ENCODE measurements at regions not wholly inside any gene's neighbourhood (a gene's known extent, or its start where the extent isn't known, plus 50 kb on each side); places are given as distances from the start of the nearest gene placed in this dataset.

DNA sequence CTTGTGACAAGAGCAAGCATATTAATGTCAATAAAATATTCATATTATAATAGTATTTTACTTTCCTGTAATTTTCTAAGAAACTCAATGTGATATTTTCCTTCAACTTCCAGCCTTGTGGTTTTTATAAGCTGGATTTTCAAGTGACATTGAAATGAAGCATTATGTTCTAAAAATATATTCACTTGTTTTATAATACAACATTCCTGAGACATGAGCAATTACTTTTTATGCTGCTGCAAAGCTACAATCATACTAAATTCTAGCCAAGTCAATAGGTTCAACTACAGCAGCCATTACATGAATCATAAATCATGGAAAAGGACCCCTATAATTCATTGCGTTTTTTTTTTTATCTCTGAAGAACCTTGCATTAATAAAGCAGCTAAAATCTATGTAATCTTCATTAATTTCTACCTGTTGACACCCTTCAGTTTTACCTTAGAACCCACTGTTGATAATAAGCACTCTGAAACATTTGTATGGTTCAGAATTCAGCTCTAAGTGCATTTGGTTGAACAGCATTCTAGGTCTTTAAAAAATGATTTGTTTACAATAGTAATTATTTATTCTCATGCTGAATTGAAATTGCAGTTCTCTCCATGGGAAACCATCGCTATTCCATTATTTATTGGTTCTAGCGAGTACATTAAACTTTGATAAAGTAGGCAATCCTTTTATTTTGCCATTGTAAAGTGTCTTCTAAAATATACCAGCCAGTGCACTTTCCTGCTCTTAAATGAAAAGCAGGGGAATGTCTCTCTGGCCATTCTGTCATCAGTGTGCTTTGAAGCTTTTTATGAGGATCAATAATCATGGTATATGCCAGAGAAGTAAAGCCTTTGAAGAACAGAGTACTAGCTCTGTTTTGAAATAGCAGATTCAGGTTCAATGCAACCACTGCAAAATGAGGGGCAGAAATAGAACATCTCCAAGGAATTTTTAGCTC lies 132.6 kb downstream of the GNAT3 start:
- peaks cover 0 to 3% (median 0%) of the 10 kb centered on the region in 3 donors for H3K9me3 ChIP-seq
- H3K36me3 ChIP-seq, result no peaks in the 10 kb centered on the region
- ATAC-seq (no peak), DNase-seq (no peak)
- no peaks in the 10 kb centered on the region for H3K27me3 ChIP-seq
- TF ChIP-seq POLR2A (IDR thresholded peaks at IDR 0.05), result no peak
- TF ChIP-seq, protein P1, sequence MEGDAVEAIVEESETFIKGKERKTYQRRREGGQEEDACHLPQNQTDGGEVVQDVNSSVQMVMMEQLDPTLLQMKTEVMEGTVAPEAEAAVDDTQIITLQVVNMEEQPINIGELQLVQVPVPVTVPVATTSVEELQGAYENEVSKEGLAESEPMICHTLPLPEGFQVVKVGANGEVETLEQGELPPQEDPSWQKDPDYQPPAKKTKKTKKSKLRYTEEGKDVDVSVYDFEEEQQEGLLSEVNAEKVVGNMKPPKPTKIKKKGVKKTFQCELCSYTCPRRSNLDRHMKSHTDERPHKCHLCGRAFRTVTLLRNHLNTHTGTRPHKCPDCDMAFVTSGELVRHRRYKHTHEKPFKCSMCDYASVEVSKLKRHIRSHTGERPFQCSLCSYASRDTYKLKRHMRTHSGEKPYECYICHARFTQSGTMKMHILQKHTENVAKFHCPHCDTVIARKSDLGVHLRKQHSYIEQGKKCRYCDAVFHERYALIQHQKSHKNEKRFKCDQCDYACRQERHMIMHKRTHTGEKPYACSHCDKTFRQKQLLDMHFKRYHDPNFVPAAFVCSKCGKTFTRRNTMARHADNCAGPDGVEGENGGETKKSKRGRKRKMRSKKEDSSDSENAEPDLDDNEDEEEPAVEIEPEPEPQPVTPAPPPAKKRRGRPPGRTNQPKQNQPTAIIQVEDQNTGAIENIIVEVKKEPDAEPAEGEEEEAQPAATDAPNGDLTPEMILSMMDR (IDR thresholded peaks at IDR 0.05 in 4 of 5, conservative IDR thresholded peaks at IDR 0.05 in 1 of 5), result no peak
- H3K4me1 ChIP-seq, result no peaks in the 10 kb centered on the region
- intact Hi-C loops (cut with DNase I; ENCODE audit: low total_unique reads), result no loop called here
- H3K4me3 ChIP-seq, result no peak overlapping the region
- in situ Hi-C loops (cut with MboI; ENCODE audit: low sequenced_read_pairs in 4 of 4), result loop anchor here in 2 of 4 donors (25.0 kb wide), 2 partner anchors 292 to 317 kb away; no protein-coding TSS in a partner anchor
- H3K27ac ChIP-seq, result no peak overlapping the region

DNA sequence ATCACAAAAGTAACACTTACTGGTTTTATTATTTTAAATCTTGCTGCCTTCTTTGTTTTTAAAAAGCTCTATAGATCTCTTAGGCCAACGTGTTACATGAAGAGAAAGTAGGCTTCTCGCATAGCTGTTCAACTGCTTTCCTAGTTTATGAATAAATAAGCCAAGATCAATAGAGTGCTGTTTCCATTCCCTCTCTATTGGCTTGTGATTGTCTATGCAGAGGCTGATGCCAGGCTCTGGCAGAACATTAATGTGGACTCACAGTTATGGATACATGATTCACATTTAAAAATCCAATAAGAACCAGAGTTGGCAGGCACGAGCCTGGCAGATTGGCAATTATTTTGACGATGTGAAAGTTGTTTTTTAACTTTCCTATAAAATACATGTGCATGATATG lies 137.5 kb downstream of the GNAT3 start:
- Histone ChIP-seq H3K4me3 (no peak overlapping the region), H3K9me3 (peaks cover 0 to 3% (median 0%) of the 10 kb centered on the region in 3 donors), H3K36me3 (no peaks in the 10 kb centered on the region), H3K4me1 (no peaks in the 10 kb centered on the region), H3K27ac (no peak overlapping the region), H3K27me3 (no peaks in the 10 kb centered on the region)
- in situ Hi-C loops (cut with MboI; ENCODE audit: low sequenced_read_pairs in 4 of 4) (no loop called here), intact Hi-C loops (cut with DNase I; ENCODE audit: low total_unique reads) (no loop called here)
- TF ChIP-seq POLR2A (IDR thresholded peaks at IDR 0.05), result no peak
- TF ChIP-seq, protein P1 (IDR thresholded peaks at IDR 0.05 in 4 of 5, conservative IDR thresholded peaks at IDR 0.05 in 1 of 5), result no peak
- ATAC-seq, result no peak
- DNase-seq, result no peak

DNA sequence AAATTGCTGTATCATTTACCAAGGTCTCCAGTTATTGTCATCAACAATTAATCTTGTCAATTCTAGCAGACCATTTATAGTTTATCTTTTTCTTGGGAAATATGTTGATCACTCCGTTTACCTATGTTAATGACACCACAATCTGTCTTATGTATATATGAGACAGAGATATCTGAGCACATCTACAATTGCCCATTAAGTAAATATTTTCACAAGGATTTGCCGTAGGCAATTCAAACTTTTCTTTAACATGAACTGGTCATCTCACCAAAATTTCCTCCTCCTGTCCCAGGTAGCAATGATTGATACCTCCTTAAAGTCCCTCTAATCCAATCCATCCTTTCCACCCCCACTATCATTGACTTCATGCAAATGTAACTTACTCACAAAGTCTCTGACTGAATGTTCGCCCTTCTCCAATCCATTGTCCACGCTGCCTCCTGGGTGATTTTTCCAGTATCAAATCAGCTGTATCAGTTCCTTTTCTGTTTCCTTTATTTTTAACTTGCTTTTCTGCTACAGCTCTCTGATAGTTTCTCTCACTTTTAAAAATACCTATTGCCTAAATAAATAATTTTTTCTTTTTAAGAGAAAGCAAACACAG lies 138.3 kb downstream of the GNAT3 start:
- in situ Hi-C loops (cut with MboI; ENCODE audit: low sequenced_read_pairs in 4 of 4), result no loop called here
- H3K27ac ChIP-seq, result no peak overlapping the region
- no peak overlapping the region for H3K4me3 ChIP-seq
- H3K36me3 ChIP-seq, result no peaks in the 10 kb centered on the region
- ATAC-seq, result no peak
- H3K9me3 ChIP-seq, result peaks cover 0 to 3% (median 0%) of the 10 kb centered on the region in 3 donors
- DNase-seq, result no peak
- intact Hi-C loops (cut with DNase I; ENCODE audit: low total_unique reads), result no loop called here
- TF ChIP-seq, protein P1 (IDR thresholded peaks at IDR 0.05 in 4 of 5, conservative IDR thresholded peaks at IDR 0.05 in 1 of 5), result no peak
- no peak for TF ChIP-seq POLR2A (IDR thresholded peaks at IDR 0.05)
- no peaks in the 10 kb centered on the region for H3K4me1 ChIP-seq
- no peaks in the 10 kb centered on the region for H3K27me3 ChIP-seq

DNA sequence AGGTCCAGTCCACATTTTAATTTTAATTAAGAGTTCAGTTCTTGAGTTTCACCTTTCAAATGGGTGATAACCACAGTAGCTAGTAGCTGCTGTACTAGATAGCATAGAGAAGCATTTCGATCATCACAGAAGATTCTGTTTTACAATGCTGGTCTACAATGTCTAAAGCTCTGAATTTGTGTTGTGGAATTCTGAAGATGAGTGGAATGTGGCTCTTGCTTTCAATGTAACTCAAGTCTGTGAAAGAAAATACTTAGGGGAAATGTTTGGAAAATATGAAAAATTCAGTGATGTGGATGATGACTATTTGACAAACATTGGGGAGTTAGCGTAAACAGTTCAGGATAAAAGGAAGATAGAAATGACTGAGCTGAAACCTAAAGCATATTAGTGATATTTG lies 139.4 kb downstream of the GNAT3 start:
- Histone ChIP-seq H3K4me3 (no peak overlapping the region), H3K4me1 (no peaks in the 10 kb centered on the region), H3K36me3 (no peaks in the 10 kb centered on the region), H3K9me3 (peaks cover 0 to 3% (median 0%) of the 10 kb centered on the region in 3 donors), H3K27me3 (no peaks in the 10 kb centered on the region), H3K27ac (no peak overlapping the region)
- DNase-seq, result no peak
- TF ChIP-seq POLR2A (IDR thresholded peaks at IDR 0.05), result no peak
- TF ChIP-seq, protein P1 (IDR thresholded peaks at IDR 0.05 in 4 of 5, conservative IDR thresholded peaks at IDR 0.05 in 1 of 5), result no peak
- intact Hi-C loops (cut with DNase I; ENCODE audit: low total_unique reads) (no loop called here), in situ Hi-C loops (cut with MboI; ENCODE audit: low sequenced_read_pairs in 4 of 4) (no loop called here)
- ATAC-seq, result no peak

Data from gastrocnemius medialis (tissue), 4 donors.